Testis (tissue), 2 donors: ENCODE measurements at regions not wholly inside any gene's neighbourhood (a gene's known extent, or its start where the extent isn't known, plus 50 kb on each side); places are given as distances from the start of the nearest gene placed in this dataset.

Experiments
- DNase-seq: peaks from one replicate; pipeline ENCODE4 v3.0.0-alpha.2; 2019
- H3K27ac ChIP-seq, 2 donors: fragments of 200-600 bp; sonication (generic); one replicate each; pipeline ENCODE4 v1.5.1; 2019
- H3K27me3 ChIP-seq: fragments of 200-600 bp; sonication (generic); one replicate; pipeline ENCODE4 v1.5.1; 2019
- H3K36me3 ChIP-seq: fragments of 200-600 bp; sonication (generic); one replicate; pipeline ENCODE4 v1.5.1; 2017; ENCODE audit warnings: low read depth; ENCODE audit errors: missing control alignments
- H3K4me1 ChIP-seq: fragments of 200-600 bp; sonication (generic); one replicate; pipeline ENCODE4 v1.5.1; 2019
- H3K4me3 ChIP-seq, 2 donors: fragments of 200-600 bp; sonication (generic); one replicate each; pipeline ENCODE4 v1.5.1; 2017 to 2019
- H3K9me3 ChIP-seq: fragments of 200-600 bp; sonication (generic); one replicate; pipeline ENCODE4 v1.5.1; 2017
- POLR2A ChIP-seq: fragments of 450-650 bp; IDR thresholded peaks from one replicate; pipeline ENCODE4 v1.6.1; 2017; ENCODE audit warnings: antibody characterized with exemption, mild to moderate bottlenecking, moderate library complexity
- WGBS, 2 donors: methylation state at CpG; one replicate each; pipeline ENCODE4 v1.1.5; 2018; 5-methylcytosine and 5-hydroxymethylcytosine counted together
- intact Hi-C: fragments of 100-400 bp; cut with DNase I; formaldehyde crosslinking; loops from one replicate; pipeline ENCODE4 v1.15.1; 2023; ENCODE audit warnings: low total_unique reads
- TF ChIP-seq, protein P1 (sequence below), 3 experiments: fragments of 450-650 bp in 2 of 3; fragments of 200-600 bp in 1 of 3; sonication (generic) in 1 of 3; IDR thresholded peaks; one replicate each; pipeline ENCODE4 v1.5.1; 2016 to 2019; ENCODE audit warnings: antibody characterized with exemption in 3 of 3, mild to moderate bottlenecking in 2 of 3, moderate library complexity in 1 of 3

GRCh38 chr2:59660262-59660661, 893.2 kb downstream of the BCL11A start:
- Histone ChIP-seq H3K9me3 (no peaks in the 10 kb centered on the region), H3K36me3 (no peaks in the 10 kb centered on the region), H3K27ac (no peak overlapping the region), H3K4me1 (no peaks in the 10 kb centered on the region), H3K27me3 (no peaks in the 10 kb centered on the region), H3K4me3 (no peak overlapping the region)
- intact Hi-C loops = no loop called here
- 70 to 80% methylated on average over 4 of the region's 4 CpGs for WGBS, 2 donors
- TF ChIP-seq POLR2A = no peak
- TF ChIP-seq, protein P1, sequence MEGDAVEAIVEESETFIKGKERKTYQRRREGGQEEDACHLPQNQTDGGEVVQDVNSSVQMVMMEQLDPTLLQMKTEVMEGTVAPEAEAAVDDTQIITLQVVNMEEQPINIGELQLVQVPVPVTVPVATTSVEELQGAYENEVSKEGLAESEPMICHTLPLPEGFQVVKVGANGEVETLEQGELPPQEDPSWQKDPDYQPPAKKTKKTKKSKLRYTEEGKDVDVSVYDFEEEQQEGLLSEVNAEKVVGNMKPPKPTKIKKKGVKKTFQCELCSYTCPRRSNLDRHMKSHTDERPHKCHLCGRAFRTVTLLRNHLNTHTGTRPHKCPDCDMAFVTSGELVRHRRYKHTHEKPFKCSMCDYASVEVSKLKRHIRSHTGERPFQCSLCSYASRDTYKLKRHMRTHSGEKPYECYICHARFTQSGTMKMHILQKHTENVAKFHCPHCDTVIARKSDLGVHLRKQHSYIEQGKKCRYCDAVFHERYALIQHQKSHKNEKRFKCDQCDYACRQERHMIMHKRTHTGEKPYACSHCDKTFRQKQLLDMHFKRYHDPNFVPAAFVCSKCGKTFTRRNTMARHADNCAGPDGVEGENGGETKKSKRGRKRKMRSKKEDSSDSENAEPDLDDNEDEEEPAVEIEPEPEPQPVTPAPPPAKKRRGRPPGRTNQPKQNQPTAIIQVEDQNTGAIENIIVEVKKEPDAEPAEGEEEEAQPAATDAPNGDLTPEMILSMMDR (IDR thresholded peaks at IDR 0.05) = no peak
- DNase-seq = no peak

DNA sequence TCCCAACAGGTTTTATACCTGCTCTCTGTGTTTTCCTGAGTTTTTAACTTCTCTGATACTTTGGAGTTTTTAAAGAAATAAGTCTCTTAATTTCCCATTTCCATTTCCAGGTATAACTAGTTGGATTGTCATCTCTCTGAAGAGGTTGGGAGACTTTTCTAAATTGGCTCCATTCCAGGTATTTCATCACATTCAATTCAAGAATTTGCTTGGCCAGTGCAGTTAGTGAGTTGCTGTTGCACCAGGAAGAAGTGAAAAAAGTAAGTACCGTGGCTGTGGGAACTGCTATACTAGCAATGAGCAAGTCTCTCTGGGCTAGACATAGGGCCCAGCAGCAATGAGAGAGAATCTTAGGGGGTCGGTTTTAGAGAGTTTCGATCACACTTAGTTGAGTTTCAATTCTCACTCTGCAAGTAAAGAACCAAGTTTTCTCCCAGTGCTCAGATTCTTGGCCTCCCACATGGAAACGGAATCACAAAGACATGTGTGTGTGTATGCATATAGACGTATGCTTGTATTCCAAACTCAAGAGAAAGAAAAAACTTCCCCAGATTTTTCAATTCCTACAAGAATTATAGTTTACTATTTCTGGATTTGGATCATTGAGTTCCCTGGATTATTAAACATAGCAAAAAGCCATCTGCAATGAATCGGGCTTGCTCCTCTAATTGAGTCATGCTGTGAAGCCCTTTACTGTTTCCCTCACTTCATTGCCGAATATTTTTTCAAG, 894.4 kb downstream of the BCL11A start:
- Histone ChIP-seq H3K27me3 (no peaks in the 10 kb centered on the region), H3K4me1 (no peaks in the 10 kb centered on the region), H3K4me3 (no peak overlapping the region), H3K27ac (no peak overlapping the region), H3K9me3 (no peaks in the 10 kb centered on the region), H3K36me3 (no peaks in the 10 kb centered on the region)
- no peak for DNase-seq
- intact Hi-C loops = no loop called here
- TF ChIP-seq, protein P1 (IDR thresholded peaks at IDR 0.05) = no peak
- no peak for TF ChIP-seq POLR2A
- WGBS, 2 donors = 72 to 82% methylated on average over 7 of the region's 7 CpGs

- DNase-seq = no peak
- WGBS, 2 donors = 89 to 96% methylated on average over 9 of the region's 9 CpGs
- no peak overlapping the region for H3K4me3 ChIP-seq
- no peaks in the 10 kb centered on the region for H3K27me3 ChIP-seq
- TF ChIP-seq, protein P1 (IDR thresholded peaks at IDR 0.05) = no peak
- no peak for TF ChIP-seq POLR2A
- no peak overlapping the region for H3K27ac ChIP-seq
- no peaks in the 10 kb centered on the region for H3K9me3 ChIP-seq
- intact Hi-C loops = no loop called here
- no peaks in the 10 kb centered on the region for H3K4me1 ChIP-seq
- H3K36me3 ChIP-seq = no peaks in the 10 kb centered on the region
Observed at GRCh38 chr2:59655809-59656208, 897.6 kb downstream of the BCL11A start.

- no peak overlapping the region for H3K4me3 ChIP-seq
- WGBS, 2 donors = 47 to 57% methylated on average over 4 of the region's 4 CpGs
- TF ChIP-seq POLR2A = no peak
- TF ChIP-seq, protein P1 (IDR thresholded peaks at IDR 0.05) = no peak
- no peaks in the 10 kb centered on the region for H3K4me1 ChIP-seq
- H3K9me3 ChIP-seq = no peaks in the 10 kb centered on the region
- H3K27ac ChIP-seq = no peak overlapping the region
- H3K27me3 ChIP-seq = no peaks in the 10 kb centered on the region
- H3K36me3 ChIP-seq = no peaks in the 10 kb centered on the region
- intact Hi-C loops = no loop called here
- DNase-seq = no peak
Observed at GRCh38 chr2:59654710-59655109, 898.7 kb downstream of the BCL11A start.

DNA sequence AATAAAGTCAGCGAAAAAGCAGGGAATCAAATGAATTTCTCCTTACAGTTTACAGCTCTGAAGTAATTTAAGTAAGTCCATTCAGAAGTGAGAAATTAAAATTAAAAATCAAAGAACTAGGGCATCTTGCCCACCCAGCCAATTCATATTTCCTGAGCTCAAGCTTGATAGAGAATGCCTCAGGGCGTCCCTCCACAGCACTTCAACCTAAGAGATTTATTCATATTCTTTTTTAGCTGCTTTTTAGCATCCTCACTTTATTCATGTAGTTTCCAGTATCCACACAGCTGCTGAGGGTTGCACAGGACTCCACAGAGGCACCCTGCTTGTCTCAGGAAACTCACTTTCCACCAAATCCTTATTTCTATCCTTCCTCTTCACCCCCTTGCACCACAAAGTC, 900.3 kb downstream of the BCL11A start:
- TF ChIP-seq, protein P1 (IDR thresholded peaks at IDR 0.05) = no peak
- no peak for TF ChIP-seq POLR2A
- Histone ChIP-seq H3K4me1 (no peaks in the 10 kb centered on the region), H3K4me3 (no peak overlapping the region), H3K27ac (no peak overlapping the region), H3K9me3 (no peaks in the 10 kb centered on the region), H3K36me3 (no peaks in the 10 kb centered on the region), H3K27me3 (no peaks in the 10 kb centered on the region)
- WGBS, 2 donors = 39 to 53% methylated on average over 2 of the region's 2 CpGs
- intact Hi-C loops = no loop called here
- no peak for DNase-seq
